GM19238 (cell line): ENCODE measurements at regions not wholly inside any gene's neighbourhood (a gene's known extent, or its start where the extent isn't known, plus 50 kb on each side); places are given as distances from the start of the nearest gene placed in this dataset.
"Not testable (repeated sequence)": the region's sequence is repeated elsewhere in the genome, so short reads cannot be mapped to it uniquely, and the experiment has no call there.

Source experiments
- DNase-seq: peaks from one replicate; pipeline ENCODE4 v3.0.0; 2011; ENCODE audit warnings: low spot score; ENCODE audit not compliant: insufficient read length

GRCh38 chr10:106304056-106304455 lies 860.5 kb downstream of the SORCS1 start:
- DNase-seq: no peak

DNA sequence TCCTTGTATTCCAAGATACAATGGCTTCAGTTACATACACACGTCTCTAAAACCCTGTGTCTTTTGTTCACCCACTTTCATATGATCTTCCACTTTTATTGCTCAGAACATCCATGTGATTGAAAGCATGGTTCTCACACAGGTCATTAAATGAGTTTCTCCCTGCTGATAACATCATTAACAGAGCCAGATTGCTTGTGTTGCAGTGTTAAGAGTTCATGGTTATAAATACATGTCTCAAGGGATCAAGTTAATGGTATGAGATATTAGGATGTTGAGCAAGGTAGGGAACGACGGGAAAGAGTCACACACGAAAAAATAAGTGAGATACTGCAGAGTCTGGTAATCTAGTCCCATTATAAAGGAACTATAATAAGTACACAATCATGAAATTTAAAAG lies 861.5 kb downstream of the SORCS1 start:
- no peak for DNase-seq

- DNase-seq: no peak
Measured at GRCh38 chr10:106301146-106301545, 863.4 kb downstream of the SORCS1 start.

DNA sequence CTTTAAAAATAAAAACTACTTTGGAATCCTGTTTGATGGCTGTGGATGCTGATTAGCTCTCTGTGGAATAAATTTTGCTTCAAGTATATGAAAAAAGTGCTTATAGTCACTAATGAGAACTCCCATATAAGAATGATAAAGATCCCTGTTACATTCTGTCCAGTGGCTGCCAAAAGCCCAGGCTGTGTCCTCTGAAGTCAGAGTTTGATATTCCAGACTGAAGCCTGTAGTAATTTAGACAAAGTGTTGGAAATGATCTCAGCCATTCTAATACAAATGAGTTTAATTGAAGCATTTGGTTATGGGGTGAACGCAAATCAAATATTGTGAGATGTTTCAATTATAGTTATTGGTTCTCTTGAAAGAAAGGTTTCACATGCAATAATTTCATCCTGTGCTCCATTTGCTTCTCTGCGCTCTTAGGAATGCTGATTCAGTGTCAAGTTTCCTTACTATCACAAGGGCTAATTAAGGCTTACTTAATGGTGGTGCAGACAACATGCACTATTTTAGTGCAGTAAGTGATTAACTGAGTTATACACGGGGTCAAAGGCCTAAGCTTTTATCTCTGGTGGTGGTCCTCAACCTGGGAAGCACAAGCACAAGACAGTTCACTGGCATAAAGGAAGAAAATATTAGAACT lies 867.6 kb downstream of the SORCS1 start:
- no peak for DNase-seq

- DNase-seq: no peak
Measured at GRCh38 chr10:106284802-106285587, 879.5 kb downstream of the SORCS1 start.

DNA sequence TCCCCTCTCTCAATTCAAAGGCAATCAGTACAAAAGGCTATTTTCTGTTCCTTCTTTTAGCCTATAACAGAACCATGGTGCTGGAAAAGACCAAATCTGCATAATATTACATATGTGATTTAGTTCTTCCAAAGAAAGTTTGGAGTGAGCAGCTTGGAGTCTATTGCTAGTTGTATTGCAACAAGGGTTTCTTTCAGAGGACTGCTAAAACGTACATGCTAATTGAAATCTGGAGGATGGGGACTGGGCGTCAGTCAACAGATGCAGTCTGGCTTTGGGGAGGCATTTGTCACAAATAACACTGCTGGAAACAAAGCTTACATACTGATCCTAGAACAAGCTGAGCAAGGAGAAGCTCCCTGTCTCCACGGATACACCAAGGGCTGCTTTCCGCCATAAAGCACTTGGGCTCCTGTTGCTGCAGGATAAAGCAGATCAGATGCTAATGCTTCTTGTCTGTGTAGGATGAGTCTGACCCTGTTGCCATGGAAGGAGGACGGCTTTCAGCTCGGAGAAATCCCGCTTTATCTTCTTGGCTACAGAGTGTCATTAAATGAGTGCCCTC lies 883.5 kb downstream of the SORCS1 start:
- DNase-seq: no peak

GRCh38 chr10:106278383-106278782 lies 886.1 kb downstream of the SORCS1 start:
- no peak for DNase-seq

DNA sequence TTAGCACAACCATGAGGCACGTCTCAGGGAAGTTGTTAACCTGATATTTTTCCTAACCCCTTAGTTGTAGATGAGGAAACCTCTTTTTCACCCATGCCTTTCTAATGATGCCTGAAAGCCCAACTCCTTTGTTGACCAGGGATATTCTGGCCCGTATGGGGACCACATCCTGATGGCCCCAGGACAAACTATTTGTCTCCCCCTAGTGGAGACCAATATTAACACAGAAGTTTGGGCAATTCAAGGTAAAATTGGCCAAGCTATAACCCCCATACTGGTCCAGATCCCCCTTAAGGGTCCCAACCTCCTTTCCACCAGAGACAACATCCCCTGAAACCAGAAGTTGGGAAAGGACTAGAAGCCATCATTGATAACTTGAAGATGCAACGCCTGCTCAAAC lies 893.3 kb downstream of the SORCS1 start:
- DNase-seq: no peak

- DNase-seq: no peak
Measured at GRCh38 chr10:106268000-106268399, 896.5 kb downstream of the SORCS1 start.

GRCh38 chr10:106267591-106267990 lies 896.9 kb downstream of the SORCS1 start:
- DNase-seq: no peak

DNA sequence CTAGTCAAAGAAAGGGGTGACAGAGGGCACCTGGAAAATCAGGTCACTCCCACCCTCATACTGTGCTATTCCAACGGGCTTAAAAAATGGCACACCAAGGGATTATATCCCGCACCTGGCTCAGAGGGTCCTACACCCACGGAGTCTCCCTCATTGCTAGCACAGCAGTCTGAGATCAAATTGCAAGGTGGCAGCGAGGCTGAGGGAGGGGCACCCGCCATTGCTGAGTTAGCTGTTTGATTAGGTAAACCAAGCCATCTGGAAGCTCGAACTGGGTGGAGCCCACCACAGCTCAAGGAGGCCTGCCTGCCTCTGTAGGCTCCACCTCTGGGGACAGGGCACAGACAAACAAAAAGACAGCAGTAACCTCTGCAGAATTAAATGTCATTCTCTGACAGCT lies 907.1 kb downstream of the SORCS1 start:
- DNase-seq: not testable (repeated sequence)

DNA sequence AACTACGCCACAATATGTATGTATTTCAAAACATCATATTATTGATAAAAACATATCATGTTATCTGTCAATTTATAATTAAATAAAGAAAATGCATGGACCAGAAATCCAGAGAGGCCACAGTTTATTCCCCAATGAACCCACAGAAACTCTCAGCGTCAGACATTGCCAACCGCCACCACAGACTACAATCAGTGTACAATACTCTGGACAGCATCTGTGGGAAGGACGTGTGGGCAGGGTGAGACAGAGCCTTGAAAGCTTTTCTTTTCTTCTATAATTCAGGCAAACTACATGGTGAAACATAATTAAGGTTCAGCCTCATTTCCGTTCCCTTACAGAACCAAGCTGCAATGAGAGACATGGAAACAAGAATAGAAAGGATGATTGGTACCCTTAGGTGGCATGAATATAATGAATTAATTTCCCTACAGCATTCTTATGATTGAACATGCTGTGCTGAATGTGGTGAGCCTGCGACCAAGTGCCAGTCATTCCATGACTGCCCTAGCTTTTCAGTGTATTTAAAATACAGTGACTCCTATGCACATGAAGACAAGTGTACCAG lies 909.3 kb downstream of the SORCS1 start:
- DNase-seq: no peak

DNA sequence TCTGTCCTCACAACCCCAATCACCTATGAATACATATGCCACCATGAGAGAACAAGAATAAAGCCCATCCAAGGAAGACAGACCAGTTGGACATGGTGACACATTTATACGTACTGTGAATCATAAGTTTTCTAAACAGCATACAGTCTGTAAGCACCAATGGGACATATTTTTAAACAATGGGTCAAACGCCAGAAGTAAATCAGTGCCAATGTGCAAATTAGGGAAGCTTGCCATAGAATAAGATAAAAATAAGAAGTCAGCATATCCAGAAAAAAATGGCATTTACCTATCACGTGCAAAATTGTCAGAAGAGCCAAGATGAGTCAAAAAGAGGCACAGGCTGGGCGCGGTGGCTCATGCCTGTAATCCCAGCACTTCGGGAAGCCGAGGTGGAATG lies 910.4 kb downstream of the SORCS1 start:
- no peak for DNase-seq

GRCh38 chr10:106252541-106252940 lies 912.0 kb downstream of the SORCS1 start:
- no peak for DNase-seq

DNA sequence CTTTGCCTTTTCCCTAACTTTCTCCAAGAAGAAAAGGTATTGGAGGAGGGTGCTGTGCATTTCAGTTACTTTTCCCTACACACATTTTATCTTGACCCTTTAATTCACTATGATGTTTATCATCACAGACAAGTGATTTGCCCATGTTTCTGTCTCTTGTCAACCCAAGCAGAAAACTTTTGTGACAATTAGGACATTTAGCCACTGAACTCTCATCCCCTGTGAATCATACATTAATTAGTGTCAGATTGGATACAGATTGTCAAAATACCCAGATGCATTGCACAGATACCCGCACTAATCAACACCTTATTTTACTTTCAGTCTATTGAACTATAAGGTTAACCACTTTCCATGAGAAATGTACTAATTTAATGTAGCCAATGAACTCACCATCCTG lies 912.9 kb downstream of the SORCS1 start:
- DNase-seq: no peak

DNA sequence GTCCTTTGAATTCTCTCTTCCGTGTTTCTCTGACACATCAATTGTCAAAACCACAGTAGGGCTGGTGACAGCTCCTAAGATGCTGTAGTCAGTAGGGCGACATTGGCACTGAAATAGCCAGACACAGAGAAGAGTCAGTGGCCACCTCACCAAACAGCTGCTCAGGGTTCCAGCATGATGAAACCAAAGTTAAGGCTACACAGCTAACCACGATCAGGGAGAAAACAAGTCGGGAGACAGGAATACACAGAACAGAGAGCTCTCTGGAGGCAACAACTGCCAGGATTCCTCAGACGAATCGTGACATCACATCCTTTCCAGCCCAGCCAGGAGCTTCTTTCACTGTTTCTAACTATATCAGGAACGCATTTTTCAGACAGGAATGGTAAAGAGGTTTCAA lies 922.2 kb downstream of the SORCS1 start:
- no peak for DNase-seq

- DNase-seq: no peak
Measured at GRCh38 chr10:106226828-106227227, 937.7 kb downstream of the SORCS1 start.

DNA sequence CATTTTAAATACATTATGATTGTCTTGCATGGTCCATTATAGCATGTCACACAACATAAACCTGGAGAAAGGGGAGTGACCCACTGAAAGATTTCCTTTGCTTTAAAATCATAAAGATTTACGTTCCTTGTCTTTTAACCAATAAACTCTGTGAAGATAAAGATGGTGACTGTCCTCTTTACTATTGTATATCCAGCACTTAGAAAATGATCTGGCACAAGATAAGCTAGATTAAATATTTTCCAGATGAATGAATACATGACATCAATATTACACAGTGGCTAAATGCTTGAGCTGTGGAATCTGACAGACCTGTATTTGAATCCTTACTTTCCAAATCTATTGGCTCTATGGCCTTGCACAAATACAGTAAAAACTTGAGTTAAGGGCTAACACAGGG lies 938.4 kb downstream of the SORCS1 start:
- no peak for DNase-seq

DNA sequence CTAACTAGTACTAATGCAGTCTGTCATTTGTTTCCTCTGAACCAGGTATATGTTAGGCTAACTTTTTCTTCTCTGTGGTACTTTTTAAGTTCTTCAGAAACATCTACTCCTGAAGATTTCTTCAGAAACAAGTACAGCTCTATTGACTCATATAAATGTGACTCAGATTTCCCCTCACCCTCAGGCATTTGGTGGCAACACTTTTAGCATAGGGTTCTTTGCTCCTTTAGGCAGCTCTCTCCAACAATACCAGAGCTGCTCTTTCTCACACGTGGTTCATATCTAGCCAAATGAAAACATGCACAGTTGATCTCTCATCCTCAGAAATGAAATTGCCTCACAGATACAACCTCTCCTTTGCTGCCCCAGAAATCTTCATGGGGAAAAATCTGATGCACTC lies 939.8 kb downstream of the SORCS1 start:
- no peak for DNase-seq

GRCh38 chr10:106217627-106218026 lies 946.9 kb downstream of the SORCS1 start:
- DNase-seq: no peak

GRCh38 chr10:106216085-106216484 lies 948.4 kb downstream of the SORCS1 start:
- DNase-seq: no peak

GRCh38 chr10:106214243-106214642 lies 950.3 kb downstream of the SORCS1 start:
- DNase-seq: no peak
